ENCODE measurements at regions not wholly inside any gene's neighbourhood (a gene's known extent, or its start where the extent isn't known, plus 50 kb on each side); places are given as distances from the start of the nearest gene placed in this dataset.

GRCh38 chr4:111449657-111450056 lies 695.6 kb upstream of the FAM241A start:
- WGBS, 2 donors = 76 to 81% methylated on average over 1 of the region's 1 CpG
- Histone ChIP-seq H3K4me3 (ENCODE audit: low read depth in 1 of 2, low read length in 2 of 2) (no peak overlapping the region), H3K4me1 (ENCODE audit: control insufficient read depth in 2 of 2, insufficient read depth in 2 of 2, low read length in 1 of 2) (no peaks in the 10 kb centered on the region), H3K9me3 (ENCODE audit: control insufficient read depth in 2 of 2, insufficient read depth in 1 of 2, low read depth in 1 of 2, low read length in 1 of 2) (no peaks in the 10 kb centered on the region), H3K27me3 (ENCODE audit: control insufficient read depth in 1 of 2, insufficient read depth in 2 of 2, low read length in 2 of 2) (no peaks in the 10 kb centered on the region), H3K36me3 (ENCODE audit: control insufficient read depth in 2 of 2, insufficient read depth in 2 of 2, low read length in 1 of 2) (no peaks in the 10 kb centered on the region), H3K27ac (ENCODE audit: low read depth in 2 of 2, low read length in 1 of 2) (no peak overlapping the region)

GRCh38 chr4:111450867-111451266 lies 694.4 kb upstream of the FAM241A start:
- Histone ChIP-seq H3K36me3 (ENCODE audit: control insufficient read depth in 2 of 2, insufficient read depth in 2 of 2, low read length in 1 of 2) (no peaks in the 10 kb centered on the region), H3K9me3 (ENCODE audit: control insufficient read depth in 2 of 2, insufficient read depth in 1 of 2, low read depth in 1 of 2, low read length in 1 of 2) (no peaks in the 10 kb centered on the region), H3K27ac (ENCODE audit: low read depth in 2 of 2, low read length in 1 of 2) (no peak overlapping the region), H3K27me3 (ENCODE audit: control insufficient read depth in 1 of 2, insufficient read depth in 2 of 2, low read length in 2 of 2) (no peaks in the 10 kb centered on the region), H3K4me1 (ENCODE audit: control insufficient read depth in 2 of 2, insufficient read depth in 2 of 2, low read length in 1 of 2) (no peaks in the 10 kb centered on the region), H3K4me3 (ENCODE audit: low read depth in 1 of 2, low read length in 2 of 2) (no peak overlapping the region)

- no peaks in the 10 kb centered on the region for H3K27me3 ChIP-seq (ENCODE audit: control insufficient read depth in 1 of 2, insufficient read depth in 2 of 2, low read length in 2 of 2)
- no peaks in the 10 kb centered on the region for H3K4me1 ChIP-seq (ENCODE audit: control insufficient read depth in 2 of 2, insufficient read depth in 2 of 2, low read length in 1 of 2)
- no peaks in the 10 kb centered on the region for H3K36me3 ChIP-seq (ENCODE audit: control insufficient read depth in 2 of 2, insufficient read depth in 2 of 2, low read length in 1 of 2)
- H3K27ac ChIP-seq (ENCODE audit: low read depth in 2 of 2, low read length in 1 of 2) = no peak overlapping the region
- H3K9me3 ChIP-seq (ENCODE audit: control insufficient read depth in 2 of 2, insufficient read depth in 1 of 2, low read depth in 1 of 2, low read length in 1 of 2) = no peaks in the 10 kb centered on the region
- no peak overlapping the region for H3K4me3 ChIP-seq (ENCODE audit: low read depth in 1 of 2, low read length in 2 of 2)
Measured at GRCh38 chr4:111453216-111453615, 692.0 kb upstream of the FAM241A start.

GRCh38 chr4:111454961-111455360 lies 690.3 kb upstream of the FAM241A start:
- H3K9me3 ChIP-seq (ENCODE audit: control insufficient read depth in 2 of 2, insufficient read depth in 1 of 2, low read depth in 1 of 2, low read length in 1 of 2) = no peaks in the 10 kb centered on the region
- no peak overlapping the region for H3K27ac ChIP-seq (ENCODE audit: low read depth in 2 of 2, low read length in 1 of 2)
- no peaks in the 10 kb centered on the region for H3K4me1 ChIP-seq (ENCODE audit: control insufficient read depth in 2 of 2, insufficient read depth in 2 of 2, low read length in 1 of 2)
- no peaks in the 10 kb centered on the region for H3K27me3 ChIP-seq (ENCODE audit: control insufficient read depth in 1 of 2, insufficient read depth in 2 of 2, low read length in 2 of 2)
- H3K36me3 ChIP-seq (ENCODE audit: control insufficient read depth in 2 of 2, insufficient read depth in 2 of 2, low read length in 1 of 2) = no peaks in the 10 kb centered on the region
- WGBS, 2 donors = 61% methylated on average over 4 of the region's 4 CpGs
- no peak overlapping the region for H3K4me3 ChIP-seq (ENCODE audit: low read depth in 1 of 2, low read length in 2 of 2)

- no peaks in the 10 kb centered on the region for H3K4me1 ChIP-seq (ENCODE audit: control insufficient read depth in 2 of 2, insufficient read depth in 2 of 2, low read length in 1 of 2)
- 57 to 58% methylated on average over 8 of the region's 8 CpGs for WGBS, 2 donors
- H3K27ac ChIP-seq (ENCODE audit: low read depth in 2 of 2, low read length in 1 of 2) = no peak overlapping the region
- no peaks in the 10 kb centered on the region for H3K27me3 ChIP-seq (ENCODE audit: control insufficient read depth in 1 of 2, insufficient read depth in 2 of 2, low read length in 2 of 2)
- H3K9me3 ChIP-seq (ENCODE audit: control insufficient read depth in 2 of 2, insufficient read depth in 1 of 2, low read depth in 1 of 2, low read length in 1 of 2) = peaks cover 0 to 3% of the 10 kb centered on the region in 2 donors
- no peaks in the 10 kb centered on the region for H3K36me3 ChIP-seq (ENCODE audit: control insufficient read depth in 2 of 2, insufficient read depth in 2 of 2, low read length in 1 of 2)
- no peak overlapping the region for H3K4me3 ChIP-seq (ENCODE audit: low read depth in 1 of 2, low read length in 2 of 2)
Measured at GRCh38 chr4:111464251-111465045, 680.8 kb upstream of the FAM241A start.

GRCh38 chr4:111466811-111467604 lies 678.2 kb upstream of the FAM241A start:
- H3K4me3 ChIP-seq (ENCODE audit: low read depth in 1 of 2, low read length in 2 of 2) = no peak overlapping the region
- no peak overlapping the region for H3K27ac ChIP-seq (ENCODE audit: low read depth in 2 of 2, low read length in 1 of 2)
- H3K27me3 ChIP-seq (ENCODE audit: control insufficient read depth in 1 of 2, insufficient read depth in 2 of 2, low read length in 2 of 2) = no peaks in the 10 kb centered on the region
- H3K9me3 ChIP-seq (ENCODE audit: control insufficient read depth in 2 of 2, insufficient read depth in 1 of 2, low read depth in 1 of 2, low read length in 1 of 2) = peaks cover 0 to 4% of the 10 kb centered on the region in 2 donors
- 74 to 83% methylated on average over 2 of the region's 2 CpGs for WGBS, 2 donors
- H3K4me1 ChIP-seq (ENCODE audit: control insufficient read depth in 2 of 2, insufficient read depth in 2 of 2, low read length in 1 of 2) = no peaks in the 10 kb centered on the region
- no peaks in the 10 kb centered on the region for H3K36me3 ChIP-seq (ENCODE audit: control insufficient read depth in 2 of 2, insufficient read depth in 2 of 2, low read length in 1 of 2)

GRCh38 chr4:111475001-111475400 lies 670.3 kb upstream of the FAM241A start:
- H3K36me3 ChIP-seq (ENCODE audit: control insufficient read depth in 2 of 2, insufficient read depth in 2 of 2, low read length in 1 of 2) = no peaks in the 10 kb centered on the region
- no peaks in the 10 kb centered on the region for H3K9me3 ChIP-seq (ENCODE audit: control insufficient read depth in 2 of 2, insufficient read depth in 1 of 2, low read depth in 1 of 2, low read length in 1 of 2)
- 19 to 24% methylated on average over 5 of the region's 5 CpGs for WGBS, 2 donors
- H3K27me3 ChIP-seq (ENCODE audit: control insufficient read depth in 1 of 2, insufficient read depth in 2 of 2, low read length in 2 of 2) = no peaks in the 10 kb centered on the region
- no peak overlapping the region for H3K27ac ChIP-seq (ENCODE audit: low read depth in 2 of 2, low read length in 1 of 2)
- H3K4me1 ChIP-seq (ENCODE audit: control insufficient read depth in 2 of 2, insufficient read depth in 2 of 2, low read length in 1 of 2) = no peaks in the 10 kb centered on the region
- no peak overlapping the region for H3K4me3 ChIP-seq (ENCODE audit: low read depth in 1 of 2, low read length in 2 of 2)

- H3K9me3 ChIP-seq (ENCODE audit: control insufficient read depth in 2 of 2, insufficient read depth in 1 of 2, low read depth in 1 of 2, low read length in 1 of 2) = no peaks in the 10 kb centered on the region
- H3K36me3 ChIP-seq (ENCODE audit: control insufficient read depth in 2 of 2, insufficient read depth in 2 of 2, low read length in 1 of 2) = no peaks in the 10 kb centered on the region
- no peaks in the 10 kb centered on the region for H3K27me3 ChIP-seq (ENCODE audit: control insufficient read depth in 1 of 2, insufficient read depth in 2 of 2, low read length in 2 of 2)
- no peak overlapping the region for H3K4me3 ChIP-seq (ENCODE audit: low read depth in 1 of 2, low read length in 2 of 2)
- no peak overlapping the region for H3K27ac ChIP-seq (ENCODE audit: low read depth in 2 of 2, low read length in 1 of 2)
- WGBS, 2 donors = 39 to 42% methylated on average over 1 of the region's 1 CpG
- no peaks in the 10 kb centered on the region for H3K4me1 ChIP-seq (ENCODE audit: control insufficient read depth in 2 of 2, insufficient read depth in 2 of 2, low read length in 1 of 2)
Measured at GRCh38 chr4:111475666-111476065, 669.6 kb upstream of the FAM241A start.

GRCh38 chr4:111480510-111480909 lies 664.7 kb upstream of the FAM241A start:
- Histone ChIP-seq H3K36me3 (ENCODE audit: control insufficient read depth in 2 of 2, insufficient read depth in 2 of 2, low read length in 1 of 2) (no peaks in the 10 kb centered on the region), H3K27me3 (ENCODE audit: control insufficient read depth in 1 of 2, insufficient read depth in 2 of 2, low read length in 2 of 2) (no peaks in the 10 kb centered on the region), H3K4me1 (ENCODE audit: control insufficient read depth in 2 of 2, insufficient read depth in 2 of 2, low read length in 1 of 2) (no peaks in the 10 kb centered on the region), H3K9me3 (ENCODE audit: control insufficient read depth in 2 of 2, insufficient read depth in 1 of 2, low read depth in 1 of 2, low read length in 1 of 2) (no peaks in the 10 kb centered on the region), H3K4me3 (ENCODE audit: low read depth in 1 of 2, low read length in 2 of 2) (no peak overlapping the region), H3K27ac (ENCODE audit: low read depth in 2 of 2, low read length in 1 of 2) (no peak overlapping the region)
